GM18858 (cell line): ENCODE measurements at regions not wholly inside any gene's neighbourhood (a gene's known extent, or its start where the extent isn't known, plus 50 kb on each side); places are given as distances from the start of the nearest gene placed in this dataset.
"Not testable (repeated sequence)": the region's sequence is repeated elsewhere in the genome, so short reads cannot be mapped to it uniquely, and the experiment has no call there.

Experiments
- ATAC-seq: cut with Tn5 transposase; IDR thresholded peaks from one replicate; pipeline ENCODE4 v1.9.1; 2021; ENCODE audit not compliant: unreplicated experiment

- ATAC-seq, result no peak
Observed at GRCh38 chr1:228938537-228938901, 203.2 kb downstream of the RHOU start.

GRCh38 chr1:228939001-228939691 lies 203.9 kb downstream of the RHOU start:
- ATAC-seq, result no peak

GRCh38 chr1:228939881-228940392 lies 204.7 kb downstream of the RHOU start:
- no peak for ATAC-seq

- ATAC-seq, result no peak
Observed at GRCh38 chr1:228940526-228940925, 205.2 kb downstream of the RHOU start.

GRCh38 chr1:228940926-228941325 lies 205.6 kb downstream of the RHOU start:
- ATAC-seq, result no peak

- ATAC-seq, result no peak
Observed at GRCh38 chr1:228941666-228942065, 206.4 kb downstream of the RHOU start.

- no peak for ATAC-seq
Observed at GRCh38 chr1:228943436-228943835, 208.2 kb downstream of the RHOU start.

- ATAC-seq, result no peak
Observed at GRCh38 chr1:228944296-228944695, 209.0 kb downstream of the RHOU start.

- ATAC-seq, result no peak
Observed at GRCh38 chr1:228944935-228945371, 209.7 kb downstream of the RHOU start.

GRCh38 chr1:228945885-228946284 lies 210.6 kb downstream of the RHOU start:
- no peak for ATAC-seq

GRCh38 chr1:228949617-228950016 lies 214.3 kb downstream of the RHOU start:
- ATAC-seq, result not testable (repeated sequence)

GRCh38 chr1:228953207-228953606 lies 217.9 kb downstream of the RHOU start:
- ATAC-seq, result no peak

- not testable (repeated sequence) for ATAC-seq
Observed at GRCh38 chr1:228953808-228954207, 218.5 kb downstream of the RHOU start.

- ATAC-seq, result no peak
Observed at GRCh38 chr1:228955691-228956090, 220.4 kb downstream of the RHOU start.

GRCh38 chr1:228956864-228957263 lies 221.6 kb downstream of the RHOU start:
- ATAC-seq, result no peak

GRCh38 chr1:228957535-228957934 lies 222.3 kb downstream of the RHOU start:
- ATAC-seq, result no peak

- no peak for ATAC-seq
Observed at GRCh38 chr1:228958121-228958520, 222.8 kb downstream of the RHOU start.

- ATAC-seq, result no peak
Observed at GRCh38 chr1:228958741-228959140, 223.5 kb downstream of the RHOU start.

GRCh38 chr1:228960705-228961104 lies 225.4 kb downstream of the RHOU start:
- ATAC-seq, result no peak

GRCh38 chr1:228961511-228961910 lies 226.2 kb downstream of the RHOU start:
- no peak for ATAC-seq

GRCh38 chr1:228963795-228964177 lies 228.5 kb downstream of the RHOU start:
- no peak for ATAC-seq

- ATAC-seq, result no peak
Observed at GRCh38 chr1:228964178-228965089, 229.2 kb downstream of the RHOU start.
